ENCODE measurements at regions not wholly inside any gene's neighbourhood (a gene's known extent, or its start where the extent isn't known, plus 50 kb on each side); places are given as distances from the start of the nearest gene placed in this dataset.

DNA sequence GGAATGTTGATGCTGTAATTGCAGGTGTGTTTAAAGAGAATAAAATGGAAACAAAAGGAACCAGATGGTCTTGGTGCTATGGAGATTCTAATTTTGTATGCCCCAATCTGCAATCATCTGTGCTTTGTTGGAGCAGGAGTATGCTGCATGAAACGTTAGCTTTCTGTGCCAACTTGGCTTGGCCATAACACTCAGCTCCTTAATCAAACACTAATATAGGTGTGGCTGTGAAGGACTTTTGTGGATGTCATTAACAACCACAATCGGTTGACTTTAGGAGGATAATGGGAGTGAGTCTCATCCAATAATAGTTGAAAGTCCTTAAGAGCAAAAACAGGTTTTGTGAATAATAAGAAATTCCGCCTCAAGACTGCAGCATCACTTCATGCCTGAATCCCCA, 399.2 kb downstream of the NLGN4X start:
- H3K4me3 ChIP-seq (ENCODE audit: low read depth, low read length) = no peak overlapping the region
- TF ChIP-seq, protein P1, sequence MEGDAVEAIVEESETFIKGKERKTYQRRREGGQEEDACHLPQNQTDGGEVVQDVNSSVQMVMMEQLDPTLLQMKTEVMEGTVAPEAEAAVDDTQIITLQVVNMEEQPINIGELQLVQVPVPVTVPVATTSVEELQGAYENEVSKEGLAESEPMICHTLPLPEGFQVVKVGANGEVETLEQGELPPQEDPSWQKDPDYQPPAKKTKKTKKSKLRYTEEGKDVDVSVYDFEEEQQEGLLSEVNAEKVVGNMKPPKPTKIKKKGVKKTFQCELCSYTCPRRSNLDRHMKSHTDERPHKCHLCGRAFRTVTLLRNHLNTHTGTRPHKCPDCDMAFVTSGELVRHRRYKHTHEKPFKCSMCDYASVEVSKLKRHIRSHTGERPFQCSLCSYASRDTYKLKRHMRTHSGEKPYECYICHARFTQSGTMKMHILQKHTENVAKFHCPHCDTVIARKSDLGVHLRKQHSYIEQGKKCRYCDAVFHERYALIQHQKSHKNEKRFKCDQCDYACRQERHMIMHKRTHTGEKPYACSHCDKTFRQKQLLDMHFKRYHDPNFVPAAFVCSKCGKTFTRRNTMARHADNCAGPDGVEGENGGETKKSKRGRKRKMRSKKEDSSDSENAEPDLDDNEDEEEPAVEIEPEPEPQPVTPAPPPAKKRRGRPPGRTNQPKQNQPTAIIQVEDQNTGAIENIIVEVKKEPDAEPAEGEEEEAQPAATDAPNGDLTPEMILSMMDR (conservative IDR thresholded peaks at IDR 0.05; ENCODE audit: low read depth, low read length) = no peak
- no peak for DNase-seq (ENCODE audit: low read depth)

DNA sequence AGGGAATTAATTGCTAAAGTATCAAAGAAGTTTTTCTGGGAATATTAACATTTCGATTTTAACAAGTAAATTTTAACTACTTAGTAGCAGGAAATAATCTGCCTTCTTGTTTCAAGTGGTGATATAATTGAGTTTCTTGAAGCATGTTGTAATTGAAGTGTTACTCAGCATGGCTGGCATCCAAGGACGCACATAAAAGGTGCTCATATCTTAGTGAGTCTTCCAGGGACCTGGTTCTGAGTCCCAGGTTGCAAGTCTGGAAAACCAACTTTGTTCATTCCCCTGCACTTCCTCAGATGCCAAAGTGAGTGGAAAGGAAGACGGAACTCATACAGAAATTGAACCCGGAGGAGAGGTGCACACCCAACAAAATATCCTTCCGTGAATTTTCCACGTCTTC, 399.6 kb downstream of the NLGN4X start:
- no peak for DNase-seq (ENCODE audit: low read depth)
- TF ChIP-seq, protein P1 (conservative IDR thresholded peaks at IDR 0.05; ENCODE audit: low read depth, low read length) = no peak
- no peak overlapping the region for H3K4me3 ChIP-seq (ENCODE audit: low read depth, low read length)

DNA sequence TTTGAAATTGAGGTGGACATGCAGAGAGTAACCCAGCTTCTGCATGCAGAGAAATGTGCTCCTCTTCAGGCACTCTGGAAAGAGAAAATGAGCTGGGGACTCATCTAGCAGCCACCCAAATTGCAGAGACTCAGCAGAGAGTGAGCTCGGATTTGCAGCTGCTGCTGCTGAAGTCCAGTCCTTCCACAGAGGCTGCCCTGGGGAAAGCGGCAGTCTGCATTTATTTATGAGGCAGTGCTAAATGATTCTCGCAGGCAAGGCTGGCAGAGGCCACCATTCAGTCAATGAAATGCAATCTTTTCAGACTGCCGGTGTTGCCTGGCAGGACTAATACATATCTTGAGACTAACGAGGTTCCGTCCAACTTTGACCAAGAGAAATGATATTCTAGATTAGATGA, 404.8 kb downstream of the NLGN4X start:
- DNase-seq (ENCODE audit: low read depth) = no peak
- no peak overlapping the region for H3K4me3 ChIP-seq (ENCODE audit: low read depth, low read length)
- TF ChIP-seq, protein P1 (conservative IDR thresholded peaks at IDR 0.05; ENCODE audit: low read depth, low read length) = no peak

DNA sequence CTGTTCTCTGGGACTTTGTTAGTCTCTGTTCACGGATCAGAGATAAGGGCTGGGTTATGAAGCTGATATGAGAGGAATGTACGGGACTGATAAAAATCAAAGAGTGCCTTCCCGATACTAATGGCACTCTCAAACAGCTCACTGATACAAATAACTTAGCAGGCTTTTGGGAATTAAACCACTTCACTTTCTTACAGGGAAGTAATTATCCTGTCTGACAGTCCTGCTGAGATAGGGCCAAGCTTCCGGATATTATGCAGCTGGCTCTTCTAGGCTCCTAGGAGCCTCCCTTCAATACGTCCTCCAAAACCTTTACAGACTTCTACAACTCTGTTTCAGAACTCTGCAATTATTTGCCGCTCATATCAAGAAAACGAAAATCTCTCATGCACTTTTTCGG, 418.0 kb downstream of the NLGN4X start:
- DNase-seq (ENCODE audit: low read depth) = no peak
- TF ChIP-seq, protein P1 (conservative IDR thresholded peaks at IDR 0.05; ENCODE audit: low read depth, low read length) = no peak

DNA sequence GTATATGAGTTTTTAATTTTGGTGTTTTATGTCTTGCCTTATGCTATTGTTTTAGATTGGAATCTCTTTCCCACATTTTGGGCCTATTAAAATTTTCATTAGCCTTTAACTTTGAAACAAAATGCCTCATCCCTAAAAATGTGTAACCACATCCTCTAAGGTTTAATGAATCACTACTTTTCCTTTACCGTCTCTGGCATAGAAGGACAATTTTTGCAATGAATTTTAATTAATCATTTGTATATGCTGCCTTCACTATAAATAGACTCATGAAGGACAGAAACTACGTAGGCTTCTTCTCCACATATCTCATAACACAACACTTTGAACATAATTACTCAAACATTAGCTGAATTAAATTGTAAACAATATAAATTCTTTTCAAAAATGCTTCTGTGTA, 421.5 kb downstream of the NLGN4X start:
- no peak overlapping the region for H3K4me3 ChIP-seq (ENCODE audit: low read depth, low read length)
- DNase-seq (ENCODE audit: low read depth) = no peak
- TF ChIP-seq, protein P1 (conservative IDR thresholded peaks at IDR 0.05; ENCODE audit: low read depth, low read length) = no peak

More for the DNA sequence above, 418.0 kb downstream of the NLGN4X start:
- H3K4me3 ChIP-seq (ENCODE audit: low read depth, low read length) = no peak overlapping the region

DNA sequence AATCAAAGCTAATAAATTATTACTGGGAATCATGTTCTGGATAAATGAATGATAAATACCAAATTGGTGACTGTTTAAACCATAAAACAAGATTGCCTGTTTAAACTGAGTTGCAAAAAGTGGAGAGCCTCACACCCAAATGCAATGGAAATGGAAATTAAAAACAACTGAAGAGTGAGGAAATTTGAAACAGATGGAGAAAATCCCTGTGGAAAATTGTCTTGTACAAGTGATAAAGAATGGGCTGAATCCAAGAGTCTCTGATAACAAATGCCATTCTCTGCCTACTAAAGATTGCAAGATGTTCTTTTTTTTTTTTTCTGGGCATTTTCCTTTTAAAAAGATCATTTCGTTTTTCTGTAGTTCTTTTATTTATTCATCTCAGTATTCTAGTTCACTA, 426.3 kb downstream of the NLGN4X start:
- H3K4me3 ChIP-seq (ENCODE audit: low read depth, low read length) = no peak overlapping the region
- DNase-seq (ENCODE audit: low read depth) = no peak
- TF ChIP-seq, protein P1 (conservative IDR thresholded peaks at IDR 0.05; ENCODE audit: low read depth, low read length) = no peak

DNA sequence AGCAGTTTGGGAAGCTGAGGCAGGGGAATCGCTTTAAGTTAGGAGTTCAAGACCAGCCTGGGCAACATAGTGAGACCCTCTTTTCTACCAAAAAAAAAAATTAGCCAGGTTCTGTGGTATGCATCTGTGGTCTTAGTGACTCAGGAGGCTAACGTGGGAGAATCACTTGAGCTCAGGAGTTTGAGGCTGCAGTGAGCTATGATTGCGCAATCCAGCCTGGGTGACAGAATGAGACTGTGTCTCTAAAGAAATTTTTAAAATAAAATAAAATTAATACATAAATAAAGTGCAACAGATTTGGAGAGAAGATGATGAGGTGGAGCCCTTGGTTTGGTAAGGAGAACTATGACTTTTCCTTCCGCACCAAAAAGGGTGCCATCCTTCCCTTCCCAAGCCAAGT, 436.9 kb downstream of the NLGN4X start:
- no peak overlapping the region for H3K4me3 ChIP-seq (ENCODE audit: low read depth, low read length)
- TF ChIP-seq, protein P1 (conservative IDR thresholded peaks at IDR 0.05; ENCODE audit: low read depth, low read length) = no peak
- no peak for DNase-seq (ENCODE audit: low read depth)
